GM19395 (cell line): ENCODE measurements at regions not wholly inside any gene's neighbourhood (a gene's known extent, or its start where the extent isn't known, plus 50 kb on each side); places are given as distances from the start of the nearest gene placed in this dataset.
"Not testable (repeated sequence)": the region's sequence is repeated elsewhere in the genome, so short reads cannot be mapped to it uniquely, and the experiment has no call there.

Experiments
- ATAC-seq: cut with Tn5 transposase; IDR thresholded peaks from one replicate; pipeline ENCODE4 v1.9.1; 2021; ENCODE audit warnings: mild to moderate bottlenecking, moderate library complexity; ENCODE audit not compliant: unreplicated experiment

- ATAC-seq, result no peak
Measured at GRCh38 chr11:121909596-121909995, 206.4 kb downstream of the BLID start.

GRCh38 chr11:121907379-121907778 is 208.6 kb downstream of the BLID start:
- no peak for ATAC-seq

GRCh38 chr11:121904148-121904547 is 211.9 kb downstream of the BLID start:
- ATAC-seq, result no peak

- ATAC-seq, result no peak
Measured at GRCh38 chr11:121901886-121902285, 214.1 kb downstream of the BLID start.

GRCh38 chr11:121901417-121901816 is 214.6 kb downstream of the BLID start:
- not testable (repeated sequence) for ATAC-seq

GRCh38 chr11:121899520-121899919 is 216.5 kb downstream of the BLID start:
- no peak for ATAC-seq

- no peak for ATAC-seq
Measured at GRCh38 chr11:121898903-121899302, 217.1 kb downstream of the BLID start.

GRCh38 chr11:121895919-121896318 is 220.1 kb downstream of the BLID start:
- ATAC-seq, result no peak

GRCh38 chr11:121894581-121894980 is 221.4 kb downstream of the BLID start:
- no peak for ATAC-seq

GRCh38 chr11:121892863-121893262 is 223.2 kb downstream of the BLID start:
- no peak for ATAC-seq

- no peak for ATAC-seq
Measured at GRCh38 chr11:121892131-121892681, 223.8 kb downstream of the BLID start.

GRCh38 chr11:121890946-121891515 is 225.0 kb downstream of the BLID start:
- ATAC-seq, result no peak

GRCh38 chr11:121890377-121890776 is 225.6 kb downstream of the BLID start:
- no peak for ATAC-seq

GRCh38 chr11:121889931-121890330 is 226.1 kb downstream of the BLID start:
- ATAC-seq, result no peak

GRCh38 chr11:121889186-121889585 is 226.8 kb downstream of the BLID start:
- ATAC-seq, result no peak

GRCh38 chr11:121887976-121888557 is 227.9 kb downstream of the BLID start:
- ATAC-seq, result no peak

GRCh38 chr11:121887569-121887968 is 228.4 kb downstream of the BLID start:
- ATAC-seq, result no peak

- ATAC-seq, result no peak
Measured at GRCh38 chr11:121886996-121887395, 229.0 kb downstream of the BLID start.

- ATAC-seq, result no peak
Measured at GRCh38 chr11:121886005-121886734, 229.8 kb downstream of the BLID start.

GRCh38 chr11:121884626-121885025 is 231.4 kb downstream of the BLID start:
- ATAC-seq, result no peak

- no peak for ATAC-seq
Measured at GRCh38 chr11:121881806-121882205, 234.2 kb downstream of the BLID start.

- no peak for ATAC-seq
Measured at GRCh38 chr11:121877152-121877551, 238.9 kb downstream of the BLID start.
